ENCODE measurements at regions not wholly inside any gene's neighbourhood (a gene's known extent, or its start where the extent isn't known, plus 50 kb on each side); places are given as distances from the start of the nearest gene placed in this dataset.
"Not testable (repeated sequence)": the region's sequence is repeated elsewhere in the genome, so short reads cannot be mapped to it uniquely, and the experiment has no call there.

DNA sequence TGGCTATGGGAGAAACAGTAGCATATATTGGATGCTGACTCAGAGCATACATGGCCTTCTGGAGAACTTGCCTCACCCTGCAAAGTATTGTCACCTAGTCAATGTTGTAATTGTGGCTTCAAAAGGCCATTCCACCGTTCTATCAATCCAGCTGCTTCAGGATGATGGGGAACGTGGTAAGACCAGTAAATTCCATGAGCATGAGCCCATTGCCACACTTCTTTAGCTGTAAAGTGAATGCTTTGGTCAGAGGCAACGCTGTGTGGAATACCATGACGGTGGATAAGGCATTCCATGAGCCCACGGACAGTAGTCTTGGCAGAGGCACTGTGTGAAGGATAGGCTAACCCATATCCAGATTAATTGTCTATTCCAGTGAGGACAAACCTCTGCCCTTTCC is 1300.1 kb upstream of the ACVR2A start:
- no peak overlapping the region for H3K27ac ChIP-seq (ENCODE audit: low read length)

GRCh38 chr2:146541896-146542295 is 1302.9 kb upstream of the ACVR2A start:
- no peaks in the 10 kb centered on the region for H3K4me1 ChIP-seq (ENCODE audit: control insufficient read depth in 1 of 2, insufficient read depth in 2 of 2, low read length in 2 of 2)
- H3K27me3 ChIP-seq (ENCODE audit: low read depth, low read length) = no peaks in the 10 kb centered on the region
- H3K27ac ChIP-seq (ENCODE audit: low read length) = no peak overlapping the region
- H3K4me3 ChIP-seq (ENCODE audit: low read depth in 1 of 2, low read length in 2 of 2) = no peak overlapping the region
- no peaks in the 10 kb centered on the region for H3K9me3 ChIP-seq (ENCODE audit: control insufficient read depth in 1 of 2, low read length in 2 of 2)
- no peaks in the 10 kb centered on the region for H3K36me3 ChIP-seq (ENCODE audit: control insufficient read depth in 1 of 2, insufficient read depth in 2 of 2, low read length in 2 of 2)

More for the DNA sequence above, 1300.1 kb upstream of the ACVR2A start:
- Histone ChIP-seq H3K4me3 (ENCODE audit: low read depth in 1 of 2, low read length in 2 of 2) (no peak overlapping the region), H3K4me1 (ENCODE audit: control insufficient read depth in 1 of 2, insufficient read depth in 2 of 2, low read length in 2 of 2) (no peaks in the 10 kb centered on the region), H3K36me3 (ENCODE audit: control insufficient read depth in 1 of 2, insufficient read depth in 2 of 2, low read length in 2 of 2) (no peaks in the 10 kb centered on the region), H3K9me3 (ENCODE audit: control insufficient read depth in 1 of 2, low read length in 2 of 2) (no peaks in the 10 kb centered on the region), H3K27me3 (ENCODE audit: low read depth, low read length) (no peaks in the 10 kb centered on the region)

DNA sequence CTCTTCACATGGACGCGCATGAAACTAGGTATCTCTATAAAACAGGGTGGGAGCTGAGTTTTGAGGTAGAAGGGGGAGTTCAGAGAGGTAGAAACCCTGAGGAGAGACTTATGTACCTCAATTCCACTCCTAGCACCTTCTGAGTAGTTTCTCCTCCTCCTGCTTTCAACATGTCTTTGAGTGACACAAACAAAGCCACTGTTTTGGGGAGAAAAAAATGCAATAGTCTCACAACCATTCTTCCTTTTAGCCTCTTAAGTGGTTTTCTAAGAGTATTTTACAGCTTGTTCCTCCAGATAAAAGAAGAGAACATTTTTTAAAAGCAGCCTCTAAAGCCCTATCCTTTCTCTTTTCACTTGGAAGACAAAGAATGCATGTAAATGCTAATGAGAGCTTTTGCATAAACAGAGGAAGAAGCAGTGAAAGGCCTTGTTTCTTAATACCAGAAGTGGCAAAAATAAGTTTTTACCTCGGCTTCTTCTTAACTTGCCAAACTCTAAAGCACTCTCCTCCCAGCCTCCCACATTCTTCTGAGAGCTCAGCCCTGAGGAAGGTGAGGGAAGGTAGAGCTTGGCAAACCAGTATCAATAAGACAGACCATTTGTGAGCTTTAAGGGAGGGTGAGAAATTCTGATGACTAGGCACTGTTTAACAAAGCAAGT is 1304.4 kb upstream of the ACVR2A start:
- Histone ChIP-seq H3K27ac (ENCODE audit: low read length) (no peak overlapping the region), H3K9me3 (ENCODE audit: control insufficient read depth in 1 of 2, low read length in 2 of 2) (no peaks in the 10 kb centered on the region), H3K36me3 (ENCODE audit: control insufficient read depth in 1 of 2, insufficient read depth in 2 of 2, low read length in 2 of 2) (no peaks in the 10 kb centered on the region), H3K4me1 (ENCODE audit: control insufficient read depth in 1 of 2, insufficient read depth in 2 of 2, low read length in 2 of 2) (no peaks in the 10 kb centered on the region), H3K4me3 (ENCODE audit: low read depth in 1 of 2, low read length in 2 of 2) (no peak overlapping the region), H3K27me3 (ENCODE audit: low read depth, low read length) (no peaks in the 10 kb centered on the region)

DNA sequence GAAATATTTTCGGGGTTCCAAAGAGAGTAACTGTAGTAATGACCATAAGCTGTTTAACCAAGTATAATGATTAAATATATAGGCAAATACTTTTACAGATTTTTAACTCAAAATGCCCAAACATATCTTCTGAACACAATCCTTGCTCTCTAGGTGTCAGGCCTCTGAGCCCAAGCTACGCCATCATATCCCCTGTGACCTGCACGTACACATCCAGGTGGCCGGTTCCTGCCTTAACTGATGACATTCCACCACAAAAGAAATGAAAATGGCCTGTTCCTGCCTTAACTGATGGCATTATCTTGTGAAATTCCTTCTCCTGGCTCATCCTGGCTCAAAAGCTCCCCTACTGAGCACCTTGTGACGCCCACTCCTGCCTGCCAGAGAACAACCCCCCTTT is 1305.1 kb upstream of the ACVR2A start:
- H3K27me3 ChIP-seq (ENCODE audit: low read depth, low read length); H3K36me3 ChIP-seq (ENCODE audit: control insufficient read depth in 1 of 2, insufficient read depth in 2 of 2, low read length in 2 of 2); H3K4me1 ChIP-seq (ENCODE audit: control insufficient read depth in 1 of 2, insufficient read depth in 2 of 2, low read length in 2 of 2); H3K4me3 ChIP-seq (ENCODE audit: low read depth in 1 of 2, low read length in 2 of 2); H3K9me3 ChIP-seq (ENCODE audit: control insufficient read depth in 1 of 2, low read length in 2 of 2); H3K27ac ChIP-seq (ENCODE audit: low read length): not testable (repeated sequence)

- H3K4me1 ChIP-seq (ENCODE audit: control insufficient read depth in 1 of 2, insufficient read depth in 2 of 2, low read length in 2 of 2) = no peaks in the 10 kb centered on the region
- H3K27me3 ChIP-seq (ENCODE audit: low read depth, low read length) = no peaks in the 10 kb centered on the region
- no peak overlapping the region for H3K4me3 ChIP-seq (ENCODE audit: low read depth in 1 of 2, low read length in 2 of 2)
- no peaks in the 10 kb centered on the region for H3K36me3 ChIP-seq (ENCODE audit: control insufficient read depth in 1 of 2, insufficient read depth in 2 of 2, low read length in 2 of 2)
- no peaks in the 10 kb centered on the region for H3K9me3 ChIP-seq (ENCODE audit: control insufficient read depth in 1 of 2, low read length in 2 of 2)
- no peak overlapping the region for H3K27ac ChIP-seq (ENCODE audit: low read length)
These were observed 1307.4 kb upstream of the ACVR2A start for GRCh38 chr2:146537477-146537876.

DNA sequence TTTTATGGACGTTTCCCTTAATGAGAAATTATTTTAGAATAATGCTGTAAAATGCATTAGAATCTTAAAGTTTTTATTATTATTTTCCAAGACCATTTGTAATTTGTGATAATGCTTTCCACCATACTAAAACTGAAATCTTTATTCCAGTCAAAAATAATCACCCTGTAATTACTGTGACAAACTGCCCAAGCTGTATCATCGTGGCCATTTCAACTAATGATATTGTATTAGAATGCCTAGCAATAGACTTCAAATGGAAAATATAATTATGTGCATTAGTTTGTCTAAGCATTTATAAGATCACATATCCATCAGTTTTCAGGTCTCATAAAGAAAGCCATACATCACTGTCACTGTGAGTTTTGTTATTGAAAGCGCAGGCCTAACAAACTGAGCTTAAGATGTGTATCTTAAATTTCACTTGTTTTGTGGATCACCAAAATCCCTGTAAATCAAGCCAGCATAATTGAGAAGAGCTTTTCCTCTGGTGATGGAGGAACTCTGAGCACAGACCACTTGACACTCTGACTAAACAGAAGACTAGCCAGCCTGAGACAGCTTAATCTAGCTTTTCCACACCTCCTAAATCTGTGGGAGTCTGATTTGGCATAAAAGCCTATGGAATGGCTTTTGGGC is 1312.2 kb upstream of the ACVR2A start:
- Histone ChIP-seq H3K9me3 (ENCODE audit: control insufficient read depth in 1 of 2, low read length in 2 of 2) (no peaks in the 10 kb centered on the region), H3K4me3 (ENCODE audit: low read depth in 1 of 2, low read length in 2 of 2) (no peak overlapping the region), H3K27ac (ENCODE audit: low read length) (no peak overlapping the region), H3K36me3 (ENCODE audit: control insufficient read depth in 1 of 2, insufficient read depth in 2 of 2, low read length in 2 of 2) (no peaks in the 10 kb centered on the region), H3K4me1 (ENCODE audit: control insufficient read depth in 1 of 2, insufficient read depth in 2 of 2, low read length in 2 of 2) (no peaks in the 10 kb centered on the region), H3K27me3 (ENCODE audit: low read depth, low read length) (no peaks in the 10 kb centered on the region)

GRCh38 chr2:146532009-146532408 is 1312.8 kb upstream of the ACVR2A start:
- Histone ChIP-seq H3K9me3 (ENCODE audit: control insufficient read depth in 1 of 2, low read length in 2 of 2) (no peaks in the 10 kb centered on the region), H3K4me3 (ENCODE audit: low read depth in 1 of 2, low read length in 2 of 2) (no peak overlapping the region), H3K4me1 (ENCODE audit: control insufficient read depth in 1 of 2, insufficient read depth in 2 of 2, low read length in 2 of 2) (no peaks in the 10 kb centered on the region), H3K27ac (ENCODE audit: low read length) (no peak overlapping the region), H3K36me3 (ENCODE audit: control insufficient read depth in 1 of 2, insufficient read depth in 2 of 2, low read length in 2 of 2) (no peaks in the 10 kb centered on the region), H3K27me3 (ENCODE audit: low read depth, low read length) (no peaks in the 10 kb centered on the region)

DNA sequence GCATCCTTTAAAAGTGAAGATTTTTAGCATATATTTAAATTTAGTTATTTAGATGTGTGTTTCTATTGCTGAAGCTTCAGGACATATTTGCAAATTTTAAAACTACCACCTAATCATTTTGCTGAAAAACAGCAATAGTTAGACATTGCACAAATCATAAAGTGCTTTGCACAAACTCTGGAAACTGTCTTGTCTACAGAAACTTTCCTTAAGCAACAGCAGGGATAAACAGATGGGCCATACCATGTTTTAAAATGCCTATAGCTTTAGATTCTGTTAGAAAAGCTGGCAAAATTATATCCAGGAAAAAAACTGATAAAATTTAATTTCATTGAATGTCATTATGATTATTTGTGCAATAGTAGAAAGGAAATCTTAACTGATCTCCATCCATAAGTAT is 1313.9 kb upstream of the ACVR2A start:
- Histone ChIP-seq H3K4me3 (ENCODE audit: low read depth in 1 of 2, low read length in 2 of 2) (no peak overlapping the region), H3K9me3 (ENCODE audit: control insufficient read depth in 1 of 2, low read length in 2 of 2) (no peaks in the 10 kb centered on the region), H3K36me3 (ENCODE audit: control insufficient read depth in 1 of 2, insufficient read depth in 2 of 2, low read length in 2 of 2) (no peaks in the 10 kb centered on the region), H3K27me3 (ENCODE audit: low read depth, low read length) (no peaks in the 10 kb centered on the region), H3K27ac (ENCODE audit: low read length) (no peak overlapping the region), H3K4me1 (ENCODE audit: control insufficient read depth in 1 of 2, insufficient read depth in 2 of 2, low read length in 2 of 2) (no peaks in the 10 kb centered on the region)

DNA sequence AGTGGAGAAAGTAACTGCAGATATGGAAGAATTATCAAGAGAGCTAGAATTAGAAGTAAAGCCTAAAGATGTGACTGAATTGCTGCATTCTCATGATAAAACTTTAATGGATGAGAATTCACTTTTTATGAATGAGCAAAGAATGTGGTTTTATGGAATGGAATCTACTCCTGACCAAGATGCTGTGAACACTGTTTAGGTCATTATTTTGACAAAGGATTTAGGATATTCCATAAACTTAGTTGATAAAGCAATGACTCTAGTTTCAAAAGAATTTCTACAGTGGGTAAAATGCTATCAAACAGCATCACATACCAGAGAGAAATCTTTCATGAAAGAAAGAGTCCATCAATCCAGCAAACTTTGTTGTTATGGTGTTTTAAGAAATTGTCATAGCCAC is 1317.7 kb upstream of the ACVR2A start:
- no peak overlapping the region for H3K27ac ChIP-seq (ENCODE audit: low read length)
- H3K27me3 ChIP-seq (ENCODE audit: low read depth, low read length) = no peaks in the 10 kb centered on the region
- H3K36me3 ChIP-seq (ENCODE audit: control insufficient read depth in 1 of 2, insufficient read depth in 2 of 2, low read length in 2 of 2) = no peaks in the 10 kb centered on the region
- H3K4me3 ChIP-seq (ENCODE audit: low read depth in 1 of 2, low read length in 2 of 2) = no peak overlapping the region
- no peaks in the 10 kb centered on the region for H3K9me3 ChIP-seq (ENCODE audit: control insufficient read depth in 1 of 2, low read length in 2 of 2)
- no peaks in the 10 kb centered on the region for H3K4me1 ChIP-seq (ENCODE audit: control insufficient read depth in 1 of 2, insufficient read depth in 2 of 2, low read length in 2 of 2)

DNA sequence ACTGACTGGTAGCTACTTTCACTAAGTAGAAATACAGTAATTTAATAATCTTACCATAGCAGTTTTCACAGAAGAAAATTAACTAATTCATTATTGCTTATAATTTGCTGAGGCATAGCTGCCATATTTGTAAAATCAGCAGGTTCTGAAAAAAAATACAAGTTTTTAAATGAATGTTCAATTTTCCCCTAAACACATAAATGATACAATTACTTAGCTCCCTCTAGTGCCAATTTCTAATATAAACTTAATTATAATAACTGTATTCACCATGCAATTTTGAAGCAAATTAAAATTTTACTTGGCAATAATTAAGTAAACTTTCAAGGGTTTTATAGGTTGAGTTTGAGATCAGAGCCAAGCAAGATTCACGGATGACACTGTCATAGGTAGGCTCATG is 1321.6 kb upstream of the ACVR2A start:
- Histone ChIP-seq H3K9me3 (ENCODE audit: control insufficient read depth in 1 of 2, low read length in 2 of 2) (no peaks in the 10 kb centered on the region), H3K27me3 (ENCODE audit: low read depth, low read length) (no peaks in the 10 kb centered on the region), H3K27ac (ENCODE audit: low read length) (no peak overlapping the region), H3K36me3 (ENCODE audit: control insufficient read depth in 1 of 2, insufficient read depth in 2 of 2, low read length in 2 of 2) (no peaks in the 10 kb centered on the region), H3K4me3 (ENCODE audit: low read depth in 1 of 2, low read length in 2 of 2) (no peak overlapping the region), H3K4me1 (ENCODE audit: control insufficient read depth in 1 of 2, insufficient read depth in 2 of 2, low read length in 2 of 2) (no peaks in the 10 kb centered on the region)

DNA sequence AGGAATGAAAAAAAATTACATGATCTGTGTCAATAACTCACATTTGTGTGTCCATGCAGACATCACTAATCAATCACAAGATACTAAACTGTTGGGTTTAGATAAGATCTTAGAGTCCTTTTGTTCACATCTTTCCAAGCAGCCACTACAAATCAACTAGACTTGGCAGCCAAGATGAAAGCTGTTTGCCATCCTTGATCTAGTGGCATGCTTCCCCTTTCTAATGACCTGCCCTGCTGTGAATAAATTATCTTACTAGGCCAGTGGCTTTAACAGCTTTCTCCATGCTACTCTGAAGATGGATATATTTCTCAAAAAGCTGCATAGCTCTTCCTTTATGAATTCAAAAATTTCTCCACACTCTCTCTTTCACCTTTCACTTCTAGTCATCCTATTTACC is 1338.0 kb upstream of the ACVR2A start:
- H3K4me1 ChIP-seq (ENCODE audit: control insufficient read depth in 1 of 2, insufficient read depth in 2 of 2, low read length in 2 of 2) = no peaks in the 10 kb centered on the region
- H3K4me3 ChIP-seq (ENCODE audit: low read depth in 1 of 2, low read length in 2 of 2) = no peak overlapping the region
- H3K9me3 ChIP-seq (ENCODE audit: control insufficient read depth in 1 of 2, low read length in 2 of 2) = no peaks in the 10 kb centered on the region
- H3K27me3 ChIP-seq (ENCODE audit: low read depth, low read length) = no peaks in the 10 kb centered on the region
- no peaks in the 10 kb centered on the region for H3K36me3 ChIP-seq (ENCODE audit: control insufficient read depth in 1 of 2, insufficient read depth in 2 of 2, low read length in 2 of 2)
- H3K27ac ChIP-seq (ENCODE audit: low read length) = no peak overlapping the region

DNA sequence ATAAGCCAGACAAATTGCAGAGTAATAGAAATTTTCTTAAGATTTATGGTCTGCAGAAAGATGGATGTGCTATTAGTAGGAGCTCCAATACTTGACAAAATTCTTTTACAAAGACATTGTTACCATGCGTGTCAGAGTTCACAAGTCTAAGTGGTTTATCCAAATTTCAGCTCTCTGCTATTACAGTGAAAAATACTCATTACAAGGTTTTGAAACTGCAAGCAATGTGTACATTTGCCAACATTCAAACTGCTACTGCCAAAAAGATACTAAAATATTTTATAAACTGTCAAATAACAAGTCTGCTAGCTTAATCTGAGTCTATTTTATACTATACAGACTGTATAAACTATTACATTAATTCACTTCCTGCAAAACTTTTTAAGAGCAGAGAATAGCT is 1341.5 kb upstream of the ACVR2A start:
- Histone ChIP-seq H3K4me3 (ENCODE audit: low read depth in 1 of 2, low read length in 2 of 2) (no peak overlapping the region), H3K36me3 (ENCODE audit: control insufficient read depth in 1 of 2, insufficient read depth in 2 of 2, low read length in 2 of 2) (no peaks in the 10 kb centered on the region), H3K9me3 (ENCODE audit: control insufficient read depth in 1 of 2, low read length in 2 of 2) (no peaks in the 10 kb centered on the region), H3K4me1 (ENCODE audit: control insufficient read depth in 1 of 2, insufficient read depth in 2 of 2, low read length in 2 of 2) (no peaks in the 10 kb centered on the region), H3K27me3 (ENCODE audit: low read depth, low read length) (no peaks in the 10 kb centered on the region), H3K27ac (ENCODE audit: low read length) (no peak overlapping the region)

Data from muscle layer of duodenum (tissue), 2 donors.